ENCODE measurements at regions not wholly inside any gene's neighbourhood (a gene's known extent, or its start where the extent isn't known, plus 50 kb on each side); places are given as distances from the start of the nearest gene placed in this dataset.

- H3K27ac ChIP-seq (ENCODE audit: low read depth, low read length, poor library complexity, severe bottlenecking): no peak overlapping the region
- ChIA-PET POLR2A (ENCODE audit: low non-redundant PET) (no interaction called here), CTCF (interaction anchor here (0.6 to 1.3 kb wide), 2 partner anchors 835 to 1206 kb away, joined by 3 to 5 read pairs; no protein-coding TSS in a partner anchor)
- peak; percentile 72 for DNase-seq (ENCODE audit: low spot score)
- H3K4me3 ChIP-seq (ENCODE audit: low read depth, low read length, poor library complexity, severe bottlenecking): no peak overlapping the region
- H3K4me1 ChIP-seq (ENCODE audit: insufficient read depth, low read length, poor library complexity, severe bottlenecking): peaks cover 16% of the 10 kb centered on the region
- BruUV-seq (replicated peaks): no TSS peak
- H3K36me3 ChIP-seq (ENCODE audit: insufficient read depth, low read length, poor library complexity, severe bottlenecking): no peaks in the 10 kb centered on the region
- no peaks in the 10 kb centered on the region for H3K27me3 ChIP-seq (replicated peaks; ENCODE audit: insufficient read depth, low read depth, low read length, poor library complexity)
- no peak for TF ChIP-seq EZH2 (IDR thresholded peaks at IDR 0.05; ENCODE audit: borderline replicate concordance, low read depth, low read length, poor library complexity, severe bottlenecking)
- TF ChIP-seq, protein P1, sequence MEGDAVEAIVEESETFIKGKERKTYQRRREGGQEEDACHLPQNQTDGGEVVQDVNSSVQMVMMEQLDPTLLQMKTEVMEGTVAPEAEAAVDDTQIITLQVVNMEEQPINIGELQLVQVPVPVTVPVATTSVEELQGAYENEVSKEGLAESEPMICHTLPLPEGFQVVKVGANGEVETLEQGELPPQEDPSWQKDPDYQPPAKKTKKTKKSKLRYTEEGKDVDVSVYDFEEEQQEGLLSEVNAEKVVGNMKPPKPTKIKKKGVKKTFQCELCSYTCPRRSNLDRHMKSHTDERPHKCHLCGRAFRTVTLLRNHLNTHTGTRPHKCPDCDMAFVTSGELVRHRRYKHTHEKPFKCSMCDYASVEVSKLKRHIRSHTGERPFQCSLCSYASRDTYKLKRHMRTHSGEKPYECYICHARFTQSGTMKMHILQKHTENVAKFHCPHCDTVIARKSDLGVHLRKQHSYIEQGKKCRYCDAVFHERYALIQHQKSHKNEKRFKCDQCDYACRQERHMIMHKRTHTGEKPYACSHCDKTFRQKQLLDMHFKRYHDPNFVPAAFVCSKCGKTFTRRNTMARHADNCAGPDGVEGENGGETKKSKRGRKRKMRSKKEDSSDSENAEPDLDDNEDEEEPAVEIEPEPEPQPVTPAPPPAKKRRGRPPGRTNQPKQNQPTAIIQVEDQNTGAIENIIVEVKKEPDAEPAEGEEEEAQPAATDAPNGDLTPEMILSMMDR (conservative IDR thresholded peaks at IDR 0.05; ENCODE audit: low read depth, low read length): peak; percentile 71
- no peaks in the 10 kb centered on the region for H3K9me3 ChIP-seq (ENCODE audit: low read depth, low read length, poor library complexity, severe bottlenecking)
- intact Hi-C loops (cut with micrococcal nuclease; ENCODE audit: unreplicated experiment): loop anchor here (5.0 to 10.0 kb wide), 2 partner anchors 555 to 833 kb away; partner anchors contain the start of gene TMEFF2
Observed at GRCh38 chr2:192749611-192750200, 555.0 kb upstream of the TMEFF2 start.

DNA sequence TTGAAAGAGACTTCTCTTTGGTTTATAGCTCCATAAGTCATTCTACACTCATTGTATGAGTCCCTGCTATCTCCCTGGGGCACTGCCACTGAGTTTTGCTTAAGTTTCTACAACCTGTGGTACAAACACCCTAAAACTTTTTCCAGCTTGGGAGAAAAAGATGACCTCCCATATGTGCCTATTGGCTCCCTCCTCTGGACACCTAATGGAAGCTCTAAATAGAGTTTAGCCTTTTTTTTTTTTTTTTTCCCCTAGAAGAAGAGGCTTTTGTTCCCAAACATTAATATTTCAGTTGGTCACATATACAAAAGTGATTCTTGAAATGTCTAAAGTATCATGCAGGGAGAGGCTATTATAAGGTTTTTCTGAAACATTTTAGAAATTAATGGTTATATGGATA, 547.2 kb upstream of the TMEFF2 start:
- no TSS peak for BruUV-seq (replicated peaks)
- POLR2A ChIA-PET (ENCODE audit: low non-redundant PET): no interaction called here
- H3K9me3 ChIP-seq (ENCODE audit: low read depth, low read length, poor library complexity, severe bottlenecking): no peaks in the 10 kb centered on the region
- CTCF ChIA-PET: interaction anchor here (0.6 kb wide), 1 partner anchor 579 kb away, joined by 6 read pairs; no protein-coding TSS in a partner anchor
- no peaks in the 10 kb centered on the region for H3K4me1 ChIP-seq (ENCODE audit: insufficient read depth, low read length, poor library complexity, severe bottlenecking)
- no peak overlapping the region for H3K4me3 ChIP-seq (ENCODE audit: low read depth, low read length, poor library complexity, severe bottlenecking)
- TF ChIP-seq EZH2 (IDR thresholded peaks at IDR 0.05; ENCODE audit: borderline replicate concordance, low read depth, low read length, poor library complexity, severe bottlenecking): no peak
- TF ChIP-seq, protein P1 (conservative IDR thresholded peaks at IDR 0.05; ENCODE audit: low read depth, low read length): peak; percentile 53
- peak; percentile 52 for DNase-seq (ENCODE audit: low spot score)
- H3K27me3 ChIP-seq (replicated peaks; ENCODE audit: insufficient read depth, low read depth, low read length, poor library complexity): no peaks in the 10 kb centered on the region
- no peak overlapping the region for H3K27ac ChIP-seq (ENCODE audit: low read depth, low read length, poor library complexity, severe bottlenecking)
- intact Hi-C loops (cut with micrococcal nuclease; ENCODE audit: unreplicated experiment): loop anchor here (10.0 kb wide), 1 partner anchor 547 kb away; the partner anchor contains the start of gene TMEFF2
- H3K36me3 ChIP-seq (ENCODE audit: insufficient read depth, low read length, poor library complexity, severe bottlenecking): no peaks in the 10 kb centered on the region

DNA sequence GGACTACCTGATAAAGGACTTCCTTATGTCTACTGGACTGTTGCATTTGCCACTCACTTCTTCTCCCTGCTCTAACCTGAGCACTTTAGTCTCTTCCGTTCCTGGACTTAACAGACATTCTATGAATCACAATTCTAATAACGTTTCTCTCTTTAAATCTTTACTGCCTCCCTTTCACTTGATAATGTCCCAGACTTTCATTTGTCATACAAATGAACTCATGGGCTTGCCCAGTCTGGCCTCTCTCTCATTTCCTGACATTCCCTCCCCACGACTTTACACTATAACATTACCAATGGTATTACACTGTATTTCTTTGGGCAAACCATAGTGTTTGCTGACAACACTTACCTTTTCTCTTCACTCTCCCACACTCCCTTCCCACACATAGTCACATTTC, 540.7 kb upstream of the TMEFF2 start:
- TF ChIP-seq, protein P1 (conservative IDR thresholded peaks at IDR 0.05; ENCODE audit: low read depth, low read length): no peak
- no peak for TF ChIP-seq EZH2 (IDR thresholded peaks at IDR 0.05; ENCODE audit: borderline replicate concordance, low read depth, low read length, poor library complexity, severe bottlenecking)
- Histone ChIP-seq H3K27ac (ENCODE audit: low read depth, low read length, poor library complexity, severe bottlenecking) (no peak overlapping the region), H3K4me1 (ENCODE audit: insufficient read depth, low read length, poor library complexity, severe bottlenecking) (no peaks in the 10 kb centered on the region), H3K27me3 (replicated peaks; ENCODE audit: insufficient read depth, low read depth, low read length, poor library complexity) (no peaks in the 10 kb centered on the region), H3K4me3 (ENCODE audit: low read depth, low read length, poor library complexity, severe bottlenecking) (no peak overlapping the region), H3K9me3 (ENCODE audit: low read depth, low read length, poor library complexity, severe bottlenecking) (no peaks in the 10 kb centered on the region), H3K36me3 (ENCODE audit: insufficient read depth, low read length, poor library complexity, severe bottlenecking) (no peaks in the 10 kb centered on the region)
- ChIA-PET POLR2A (ENCODE audit: low non-redundant PET) (no interaction called here), CTCF (interaction anchor here (0.6 kb wide), 1 partner anchor 865 kb away, joined by 7 read pairs; no protein-coding TSS in a partner anchor)
- intact Hi-C loops (cut with micrococcal nuclease; ENCODE audit: unreplicated experiment): no loop called here
- BruUV-seq (replicated peaks): no TSS peak
- no peak for DNase-seq (ENCODE audit: low spot score)
